ENCODE measurements at regions not wholly inside any gene's neighbourhood (a gene's known extent, or its start where the extent isn't known, plus 50 kb on each side); places are given as distances from the start of the nearest gene placed in this dataset.

GRCh38 chr9:99515895-99516656, 294.0 kb downstream of the SEC61B start:
- BruUV-seq (replicated peaks), result no TSS peak
- H3K27ac ChIP-seq (ENCODE audit: extremely low read length, insufficient read depth, low read length), result no peak overlapping the region
- no peak overlapping the region for H2AFZ ChIP-seq (ENCODE audit: low read length)
- no peak overlapping the region for H3K4me3 ChIP-seq (replicated peaks in 1 of 3; ENCODE audit: insufficient read depth in 1 of 3, low read depth in 2 of 3, low read length in 3 of 3)
- H3K79me2 ChIP-seq (ENCODE audit: insufficient read depth, low read length), result no peaks in the 10 kb centered on the region
- no peak overlapping the region for H3K4me2 ChIP-seq (ENCODE audit: low read depth, low read length)
- DNase-seq (ENCODE audit: low spot score) (no peak), ATAC-seq (no peak), FAIRE-seq (no peak)
- ChIA-PET POLR2A (no interaction called here), CTCF (ENCODE audit: low intra/inter-chr PET ratio, low total read pairs) (no interaction called here)
- H4K20me1 ChIP-seq (ENCODE audit: insufficient read depth, low read length), result no peaks in the 10 kb centered on the region
- intact Hi-C loops (cut with micrococcal nuclease; ENCODE audit: unreplicated experiment) (no loop called here), in situ Hi-C loops (cut with HindIII; ENCODE audit: extremely low pct_ligation_motif_present, low pct_unique_long_range_greater_than_20kb) (no loop called here)
- no peak overlapping the region for H3K9ac ChIP-seq (ENCODE audit: insufficient read depth, low read depth, low read length)
- H3K27me3 ChIP-seq (ENCODE audit: control insufficient read depth in 1 of 2, insufficient read depth in 2 of 2, low read length in 2 of 2), result no peaks in the 10 kb centered on the region
- no peaks in the 10 kb centered on the region for H3K36me3 ChIP-seq (replicated peaks in 1 of 2; ENCODE audit: control insufficient read depth in 1 of 2, insufficient read depth in 2 of 2, low read length in 2 of 2)
- WGBS (ENCODE audit: low lambda C conversion rate), result 51% methylated on average over 7 of the region's 7 CpGs
- TF ChIP-seq KAT2B (IDR thresholded peaks at IDR 0.05; ENCODE audit: borderline replicate concordance, low read depth, low read length) (no peak), HNRNPH1 (optimal IDR thresholded peaks at IDR 0.05; ENCODE audit: low read depth, low read length) (no peak), TEF (CRISPR knock-in tag; IDR thresholded peaks at IDR 0.05) (no peak)
- H3K9me3 ChIP-seq (ENCODE audit: low read length), result no peaks in the 10 kb centered on the region
- no peaks in the 10 kb centered on the region for H3K4me1 ChIP-seq (ENCODE audit: insufficient read depth, low read length)

GRCh38 chr9:99516657-99517049, 294.6 kb downstream of the SEC61B start:
- H3K4me1 ChIP-seq (ENCODE audit: insufficient read depth, low read length), result no peaks in the 10 kb centered on the region
- ChIA-PET CTCF (ENCODE audit: low intra/inter-chr PET ratio, low total read pairs) (no interaction called here), POLR2A (no interaction called here)
- no peaks in the 10 kb centered on the region for H3K9me3 ChIP-seq (ENCODE audit: low read length)
- no peak overlapping the region for H3K4me2 ChIP-seq (ENCODE audit: low read depth, low read length)
- H3K79me2 ChIP-seq (ENCODE audit: insufficient read depth, low read length), result no peaks in the 10 kb centered on the region
- intact Hi-C loops (cut with micrococcal nuclease; ENCODE audit: unreplicated experiment), result no loop called here
- in situ Hi-C loops (cut with HindIII; ENCODE audit: extremely low pct_ligation_motif_present, low pct_unique_long_range_greater_than_20kb), result no loop called here
- H3K9ac ChIP-seq (ENCODE audit: insufficient read depth, low read depth, low read length), result no peak overlapping the region
- no peak for TF ChIP-seq CEBPG (CRISPR knock-in tag; IDR thresholded peaks at IDR 0.05)
- TF ChIP-seq ZNF768 (CRISPR knock-in tag; IDR thresholded peaks at IDR 0.05), result no peak
- TF ChIP-seq ESRRA (CRISPR knock-in tag; IDR thresholded peaks at IDR 0.05; ENCODE audit: low read depth), result no peak
- TF ChIP-seq TOE1 (CRISPR knock-in tag; IDR thresholded peaks at IDR 0.05), result no peak
- no peak for TF ChIP-seq ZNF30 (CRISPR knock-in tag; IDR thresholded peaks at IDR 0.05)
- no peak for TF ChIP-seq ZSCAN20 (CRISPR knock-in tag; IDR thresholded peaks at IDR 0.05; ENCODE audit: borderline replicate concordance)
- no peak for TF ChIP-seq ELF3 (CRISPR knock-in tag; IDR thresholded peaks at IDR 0.05)
- TF ChIP-seq TRIM24 (CRISPR knock-in tag; IDR thresholded peaks at IDR 0.05), result no peak
- TF ChIP-seq NR3C1 (CRISPR knock-in tag; IDR thresholded peaks at IDR 0.05), result no peak
- TF ChIP-seq HNRNPLL (IDR thresholded peaks at IDR 0.05; ENCODE audit: low read depth, low read length, poor library complexity, severe bottlenecking), result no peak
- no peak for TF ChIP-seq MED8 (CRISPR knock-in tag; IDR thresholded peaks at IDR 0.05; ENCODE audit: insufficient replicate concordance)
- TF ChIP-seq ZNF749 (CRISPR knock-in tag; IDR thresholded peaks at IDR 0.05; ENCODE audit: borderline replicate concordance), result no peak
- no peak for TF ChIP-seq ZNF136 (CRISPR knock-in tag; IDR thresholded peaks at IDR 0.05; ENCODE audit: low read depth)
- TF ChIP-seq ZNF354B (CRISPR knock-in tag; IDR thresholded peaks at IDR 0.05), result no peak
- TF ChIP-seq CBX5 (CRISPR knock-in tag; IDR thresholded peaks at IDR 0.05; ENCODE audit: borderline replicate concordance), result no peak
- no peaks in the 10 kb centered on the region for H3K36me3 ChIP-seq (replicated peaks in 1 of 2; ENCODE audit: control insufficient read depth in 1 of 2, insufficient read depth in 2 of 2, low read length in 2 of 2)
- H3K27ac ChIP-seq (ENCODE audit: extremely low read length, insufficient read depth, low read length), result no peak overlapping the region
- no peaks in the 10 kb centered on the region for H3K27me3 ChIP-seq (ENCODE audit: control insufficient read depth in 1 of 2, insufficient read depth in 2 of 2, low read length in 2 of 2)
- no peak overlapping the region for H2AFZ ChIP-seq (ENCODE audit: low read length)
- no peaks in the 10 kb centered on the region for H4K20me1 ChIP-seq (ENCODE audit: insufficient read depth, low read length)
- DNase-seq (ENCODE audit: low spot score) (no peak), ATAC-seq (no peak), FAIRE-seq (no peak)
- BruUV-seq (replicated peaks), result no TSS peak
- H3K4me3 ChIP-seq (replicated peaks in 1 of 3; ENCODE audit: insufficient read depth in 1 of 3, low read depth in 2 of 3, low read length in 3 of 3), result no peak overlapping the region
- 8% methylated on average over 1 of the region's 1 CpG for WGBS (ENCODE audit: low lambda C conversion rate)
